K562 (cell line): ENCODE measurements at regions not wholly inside any gene's neighbourhood (a gene's known extent, or its start where the extent isn't known, plus 50 kb on each side); places are given as distances from the start of the nearest gene placed in this dataset.

Experiments used
- ATAC-seq: fragments of 200-7000 bp; cut with Tn5 transposase; 3 replicates; pipeline ENCODE4 v1.9.1; 2020; ENCODE audit warnings: moderate library complexity
- BruUV-seq: library from RNA; stranded (reverse); fragments of 400-500 nt; replicated peaks from 2 replicates; lab custom pipeline; 2021; lab: Mats Ljungman, UMichigan
- CTCF ChIA-PET: fragments of 300-600 bp; formaldehyde crosslinking; extraction: SDS; loops from one replicate; lab custom pipeline; 2021; ENCODE audit warnings: low intra/inter-chr PET ratio; lab: Yijun Ruan, JAX
- POLR2A ChIA-PET: fragments of 300-600, 350-650 bp; sonication (Branson Sonifier 250); formaldehyde crosslinking; extraction: SDS; loops from one replicate; lab custom pipeline; 2021; ENCODE audit warnings: antibody characterized with exemption, inconsistent platforms; lab: Yijun Ruan, JAX
- DNase-seq, 4 experiments: peaks; one replicate each; pipeline versions ENCODE4 v3.0.0 to v3.0.0-alpha.2; 2011 to 2018; ENCODE audit warnings: low spot score in 3 of 4, mixed read lengths in 3 of 4; ENCODE audit errors: extremely low read depth in 1 of 4
- FAIRE-seq: peaks from 2 replicates; lab custom pipeline; 2011; peaks lifted over from hg19 to GRCh38; lab: Jason Lieb, UNC
- H2AFZ ChIP-seq: 2 replicates; pipeline ENCODE4 v1.6.0; 2011; ENCODE audit warnings: low read depth, low read length, control low read depth, inconsistent platforms
- H3K27ac ChIP-seq: fragments of 200-600 bp; 3 replicates; pipeline ENCODE4 v1.8.0; 2011; ENCODE audit warnings: low read depth, mild to moderate bottlenecking, control low read depth, inconsistent platforms, low read length, moderate library complexity, mixed read lengths; ENCODE audit errors: extremely low read depth
- H3K27me3 ChIP-seq, 2 experiments: fragments of 300-600 bp in 1 of 2; 2 replicates in 1 of 2; 3 replicates in 1 of 2; pipeline versions ENCODE4 v1.6.0 to v1.8.0; 2011; ENCODE audit warnings: inconsistent platforms in 2 of 2, low read length in 2 of 2, mild to moderate bottlenecking in 1 of 2, mixed read lengths in 1 of 2, moderate library complexity in 1 of 2; ENCODE audit not compliant: control insufficient read depth in 2 of 2, insufficient read depth in 2 of 2
- H3K36me3 ChIP-seq: fragments of 300-600 bp; 3 replicates; pipeline ENCODE4 v1.8.0; 2011; ENCODE audit warnings: mild to moderate bottlenecking, low read length, inconsistent platforms; ENCODE audit not compliant: control insufficient read depth, insufficient read depth
- H3K4me1 ChIP-seq, 2 experiments: fragments of 200-600 bp in 1 of 2; replicated peaks in 1 of 2; 2 replicates in 1 of 2; 3 replicates in 1 of 2; pipeline versions ENCODE4 v1.5.1 to v1.8.0; 2011; ENCODE audit warnings: inconsistent platforms in 2 of 2, low read length in 2 of 2, mild to moderate bottlenecking in 1 of 2, mixed read lengths in 1 of 2, moderate library complexity in 1 of 2; ENCODE audit not compliant: control insufficient read depth in 2 of 2, insufficient read depth in 2 of 2
- H3K4me2 ChIP-seq: 2 replicates; pipeline ENCODE4 v1.6.1; 2011; ENCODE audit warnings: low read length, control low read depth, inconsistent platforms, mixed read lengths; ENCODE audit not compliant: insufficient read depth
- H3K4me3 ChIP-seq: fragments of 200-600 bp; sonication (generic), shearing (Covaris generic); 2 replicates; pipeline ENCODE4 v1.5.1; 2016; ENCODE audit warnings: control low read depth, inconsistent platforms
- H3K79me2 ChIP-seq: fragments of 200-600 bp; 3 replicates; pipeline ENCODE4 v1.8.0; 2011; ENCODE audit warnings: low read length, inconsistent platforms; ENCODE audit not compliant: control insufficient read depth, insufficient read depth
- H3K9ac ChIP-seq, 2 experiments: 2 replicates each; pipeline versions ENCODE4 v1.6.0 to v1.6.1; 2011; ENCODE audit warnings: low read depth in 2 of 2, low read length in 2 of 2, control low read depth in 1 of 2, inconsistent platforms in 1 of 2, mild to moderate bottlenecking in 1 of 2, mixed read lengths in 1 of 2; ENCODE audit not compliant: insufficient read depth in 1 of 2
- H3K9me1 ChIP-seq: one replicate; pipeline ENCODE4 v1.6.0; 2011; ENCODE audit warnings: inconsistent platforms, mild to moderate bottlenecking, low read length, moderate library complexity; ENCODE audit not compliant: control insufficient read depth, insufficient read depth
- H3K9me3 ChIP-seq: replicated peaks from 2 replicates; pipeline ENCODE4 v1.5.1; 2011; ENCODE audit warnings: low read depth, low read length, inconsistent platforms; ENCODE audit not compliant: control insufficient read depth, insufficient read depth
- H4K20me1 ChIP-seq: replicated peaks from 2 replicates; pipeline ENCODE4 v1.6.1; 2011; ENCODE audit warnings: low read length, inconsistent platforms, mixed read lengths; ENCODE audit not compliant: control insufficient read depth, insufficient read depth
- CREB3 ChIP-seq: fragments of 450-650 bp; conservative IDR thresholded peaks from 2 replicates; pipeline ENCODE4 v1.6.1; 2016; ENCODE audit warnings: missing genetic modification characterization, low read depth, mild to moderate bottlenecking, missing compliant biosample characterization, moderate library complexity
- HLTF ChIP-seq: fragments of 450-650 bp; IDR thresholded peaks from 2 replicates; pipeline ENCODE4 v1.6.1; 2016
- KLF16 ChIP-seq: IDR thresholded peaks from 2 replicates; pipeline ENCODE4 v1.6.1; 2016; ENCODE audit warnings: antibody characterized with exemption
- NFIC ChIP-seq: fragments of 450-650 bp; IDR thresholded peaks from 2 replicates; pipeline ENCODE4 v1.6.1; 2017; ENCODE audit warnings: mild to moderate bottlenecking, inconsistent platforms
- SIN3A ChIP-seq, 2 experiments: fragments of 150-350 bp in 1 of 2; IDR thresholded peaks; 2 replicates each; pipeline ENCODE4 v1.6.1; 2011 to 2016; ENCODE audit warnings: borderline replicate concordance in 2 of 2, low read depth in 2 of 2, low read length in 2 of 2, mild to moderate bottlenecking in 2 of 2, moderate library complexity in 2 of 2; ENCODE audit not compliant: control insufficient read depth in 1 of 2
- SMAD3 ChIP-seq: fragments of 450-650 bp; formaldehyde crosslinking; conservative IDR thresholded peaks from 2 replicates; pipeline ENCODE4 v1.4.0; 2020; ENCODE audit warnings: mild to moderate bottlenecking
- ZNF175 ChIP-seq: fragments of 200-800 bp; sonication (Bioruptor generic); IDR thresholded peaks from 2 replicates; pipeline ENCODE4 v1.6.1; 2016; ENCODE audit warnings: low read depth, mild to moderate bottlenecking, missing genetic modification characterization, missing compliant biosample characterization
- WGBS: fragments of 100-300 bp; shearing (Covaris generic); methylation state at CpG from one replicate; pipeline ENCODE4 v1.1.6; 2016; ENCODE audit warnings: low coverage, mixed read lengths; ENCODE audit not compliant: insufficient coverage; ENCODE audit errors: missing lambda C conversion rate; 5-methylcytosine and 5-hydroxymethylcytosine counted together
- in situ Hi-C: fragments of 300-500 bp; cut with MboI; formaldehyde crosslinking; loops from 4 replicates; pipeline ENCODE4 v1.15.0; 2018; ENCODE audit warnings: inconsistent platforms, mixed read lengths
- intact Hi-C: fragments of 100-400 bp; cut with micrococcal nuclease; formaldehyde crosslinking; loops from 2 replicates; pipeline ENCODE4 v1.14.2; 2022

- CTCF ChIA-PET: no interaction called here
- Histone ChIP-seq H3K79me2 (no peaks in the 10 kb centered on the region), H3K4me3 (no peak overlapping the region), H3K9me3 (peaks cover 2% of the 10 kb centered on the region; the same call in 1 of the 2 replicates), H3K9me1 (no peaks in the 10 kb centered on the region), H2AFZ (peak overlapping the region; percentile 36; the same call in 1 of the 2 replicates), H3K36me3 (no peaks in the 10 kb centered on the region), H3K4me1 (no peaks in the 10 kb centered on the region; a peak in 1 of 5 replicates), H3K27me3 (no peaks in the 10 kb centered on the region), H4K20me1 (no peaks in the 10 kb centered on the region), H3K27ac (no peak overlapping the region), H3K9ac (no peak overlapping the region), H3K4me2 (no peak overlapping the region)
- ATAC-seq: no peak
- 72% methylated on average over 2 of the region's 2 CpGs for WGBS
- intact Hi-C loops (no loop called here), in situ Hi-C loops (no loop called here)
- TF ChIP-seq ZNF175 (no peak), SMAD3 (CRISPR knock-in tag) (no peak), KLF16 (no peak), SIN3A (IDR thresholded peaks at IDR 0.05; ENCODE audit: borderline replicate concordance in 2 of 2, control insufficient read depth in 1 of 2, low read depth in 2 of 2, low read length in 2 of 2) (no peak)
- no TSS peak for BruUV-seq
- no peak for FAIRE-seq
- DNase-seq: no peak
- POLR2A ChIA-PET: interaction anchor here (1.1 kb wide), 1 partner anchor 9 kb away, joined by 4 read pairs; no protein-coding TSS in a partner anchor
Measured at GRCh38 chr7:12943781-12944180, 256.3 kb downstream of the ARL4A start.

GRCh38 chr7:12945901-12946300 is 258.5 kb downstream of the ARL4A start:
- Histone ChIP-seq H3K9me3 (no peaks in the 10 kb centered on the region), H3K9me1 (no peaks in the 10 kb centered on the region), H3K4me3 (no peak overlapping the region), H3K27me3 (no peaks in the 10 kb centered on the region), H2AFZ (no peak overlapping the region), H4K20me1 (no peaks in the 10 kb centered on the region), H3K4me2 (no peak overlapping the region), H3K79me2 (no peaks in the 10 kb centered on the region), H3K4me1 (peaks cover 0 to 3% of the 10 kb centered on the region in 2 experiments; a peak in 3 of 5 replicates), H3K27ac (no peak overlapping the region), H3K36me3 (no peaks in the 10 kb centered on the region), H3K9ac (no peak overlapping the region)
- ChIA-PET CTCF (interaction anchor here (0.6 kb wide), 1 partner anchor 261 kb away, joined by 3 read pairs; no protein-coding TSS in a partner anchor), POLR2A (no interaction called here)
- intact Hi-C loops: no loop called here
- ATAC-seq: no peak
- FAIRE-seq: no peak
- in situ Hi-C loops: no loop called here
- BruUV-seq: no TSS peak
- TF ChIP-seq CREB3 (tag) (no peak), HLTF (no peak), NFIC (peak; percentile 24; the same call in 1 of the 2 replicates)
- DNase-seq: no peak
- 29% methylated on average over 2 of the region's 2 CpGs for WGBS
